Heart left ventricle (tissue), 13 donors: ENCODE measurements at regions not wholly inside any gene's neighbourhood (a gene's known extent, or its start where the extent isn't known, plus 50 kb on each side); places are given as distances from the start of the nearest gene placed in this dataset.

ENCODE experiments used
- POLR2A ChIP-seq, 2 donors: fragments of 450-650 bp; IDR thresholded peaks; one replicate each; pipeline ENCODE4 v1.6.1; 2017; ENCODE audit warnings: antibody characterized with exemption in 2 of 2, mild to moderate bottlenecking in 2 of 2, moderate library complexity in 2 of 2
- TF ChIP-seq, protein P1 (sequence below), 12 donors: fragments of 200-600 bp; sonication (generic) in 4 of 12; IDR thresholded peaks; one replicate each; pipeline versions ENCODE4 v1.5.0 to v1.8.0; 2018 to 2022; ENCODE audit warnings: antibody characterized with exemption in 12 of 12, mild to moderate bottlenecking in 5 of 12
- donor health status: ischemic (EF 13 %, LVEDD 7.1; RV severe dilation, severe dysfunction).
- donor health status: DM: no; HTN: yes; CAD: no.
- donor health status: DM: no; HTN: no; CAD: no.
- donor health status: ischemic (EF 25% LVEDD 6.9; RV normal size, moderate dysfunction).
- donor health status: ischemic (EF 25% LVEDD 5.7; RV mildly dilated, moderate dysfunction).
- donor health status: ischemic (EF 35%, LVEDD 5.7; RV mildly dilated, moderate dysfunction).
- donor health status: nonischemic (EF 11% LVEDD 7.7; RV severe dilation, severe dysfunction).
- donor health status: DM: yes; HTN: yes; CAD: no.
- donor health status: PGD.
- donor health status: ischemic (EF 29% LVEDD 5.4; RV normal size, mild dysfunction).
- donor health status: nonischemic (EF 23%, LVEDD 6.1; RV moderate dilation, normal function).

DNA sequence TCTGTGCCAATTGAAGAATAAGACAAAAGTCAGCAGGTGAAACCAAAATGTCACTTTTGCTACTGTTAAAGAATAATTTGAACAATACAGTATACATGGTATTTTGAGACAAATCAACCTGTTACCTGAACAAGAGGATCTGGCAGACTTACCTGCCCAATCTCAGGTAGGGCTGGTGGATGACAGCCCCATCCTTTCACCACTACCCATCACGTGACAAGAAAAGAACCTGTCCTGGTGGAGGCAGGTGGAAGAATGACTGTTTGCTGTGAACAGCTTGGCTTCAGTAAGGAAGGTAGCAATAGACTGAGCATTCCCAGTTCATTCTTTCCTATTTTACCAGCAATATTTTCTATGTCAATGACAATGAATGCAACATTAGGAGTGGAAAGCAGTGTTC lies 349.6 kb downstream of the GPATCH2 start:
- TF ChIP-seq, protein P1, sequence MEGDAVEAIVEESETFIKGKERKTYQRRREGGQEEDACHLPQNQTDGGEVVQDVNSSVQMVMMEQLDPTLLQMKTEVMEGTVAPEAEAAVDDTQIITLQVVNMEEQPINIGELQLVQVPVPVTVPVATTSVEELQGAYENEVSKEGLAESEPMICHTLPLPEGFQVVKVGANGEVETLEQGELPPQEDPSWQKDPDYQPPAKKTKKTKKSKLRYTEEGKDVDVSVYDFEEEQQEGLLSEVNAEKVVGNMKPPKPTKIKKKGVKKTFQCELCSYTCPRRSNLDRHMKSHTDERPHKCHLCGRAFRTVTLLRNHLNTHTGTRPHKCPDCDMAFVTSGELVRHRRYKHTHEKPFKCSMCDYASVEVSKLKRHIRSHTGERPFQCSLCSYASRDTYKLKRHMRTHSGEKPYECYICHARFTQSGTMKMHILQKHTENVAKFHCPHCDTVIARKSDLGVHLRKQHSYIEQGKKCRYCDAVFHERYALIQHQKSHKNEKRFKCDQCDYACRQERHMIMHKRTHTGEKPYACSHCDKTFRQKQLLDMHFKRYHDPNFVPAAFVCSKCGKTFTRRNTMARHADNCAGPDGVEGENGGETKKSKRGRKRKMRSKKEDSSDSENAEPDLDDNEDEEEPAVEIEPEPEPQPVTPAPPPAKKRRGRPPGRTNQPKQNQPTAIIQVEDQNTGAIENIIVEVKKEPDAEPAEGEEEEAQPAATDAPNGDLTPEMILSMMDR (IDR thresholded peaks at IDR 0.05), result no peak
- TF ChIP-seq POLR2A (IDR thresholded peaks at IDR 0.05), result no peak
